HepG2 (cell line): ENCODE measurements at regions not wholly inside any gene's neighbourhood (a gene's known extent, or its start where the extent isn't known, plus 50 kb on each side); places are given as distances from the start of the nearest gene placed in this dataset.

ENCODE experiments used
- ATAC-seq: fragments of 200-7000 bp; cut with Tn5 transposase; 3 replicates; pipeline ENCODE4 v1.9.1; 2020; ENCODE audit warnings: mild to moderate bottlenecking, moderate library complexity
- BruUV-seq: library from RNA; stranded (reverse); fragments of 400-500 nt; replicated peaks from 2 replicates; lab custom pipeline; 2021; lab: Mats Ljungman, UMichigan
- CTCF ChIA-PET: fragments of 300-600 bp; formaldehyde crosslinking; extraction: SDS; loops from one replicate; lab custom pipeline; 2021; ENCODE audit warnings: low total read pairs, inconsistent platforms, low intra/inter-chr PET ratio; lab: Yijun Ruan, JAX
- POLR2A ChIA-PET: fragments of 350-600 bp; sonication (Branson Sonifier 250); formaldehyde crosslinking; loops from one replicate; lab custom pipeline; 2020; ENCODE audit warnings: antibody characterized with exemption, inconsistent platforms; lab: Yijun Ruan, JAX
- DNase-seq: peaks from one replicate; pipeline ENCODE4 v3.0.0-alpha.2; 2015; ENCODE audit warnings: low spot score
- FAIRE-seq: peaks from 3 replicates; lab custom pipeline; 2011; peaks lifted over from hg19 to GRCh38; lab: Jason Lieb, UNC
- H2AFZ ChIP-seq: one replicate; pipeline ENCODE4 v1.6.1; 2011; ENCODE audit warnings: low read length, inconsistent platforms
- H3K27ac ChIP-seq: fragments of 300-600 bp; 3 replicates; pipeline ENCODE4 v1.8.0; 2011; ENCODE audit warnings: mixed run types, mild to moderate bottlenecking, mixed read lengths, low read length, inconsistent platforms; ENCODE audit not compliant: insufficient read depth; ENCODE audit errors: extremely low read length
- H3K27me3 ChIP-seq, 2 experiments: fragments of 200-600 bp in 1 of 2; 2 replicates in 1 of 2; 3 replicates in 1 of 2; pipeline versions ENCODE4 v1.6.0 to v1.8.0; 2011; ENCODE audit warnings: low read length in 2 of 2, mild to moderate bottlenecking in 2 of 2, moderate library complexity in 2 of 2, inconsistent platforms in 1 of 2; ENCODE audit not compliant: insufficient read depth in 2 of 2, control insufficient read depth in 1 of 2
- H3K36me3 ChIP-seq, 2 experiments: fragments of 200-600 bp in 1 of 2; replicated peaks in 1 of 2; 2 replicates in 1 of 2; 3 replicates in 1 of 2; pipeline versions ENCODE4 v1.5.1 to v1.8.0; 2011; ENCODE audit warnings: low read length in 2 of 2, inconsistent platforms in 1 of 2; ENCODE audit not compliant: insufficient read depth in 2 of 2, control insufficient read depth in 1 of 2
- H3K4me1 ChIP-seq: 2 replicates; pipeline ENCODE4 v1.5.1; 2012; ENCODE audit warnings: low read length, inconsistent platforms; ENCODE audit not compliant: insufficient read depth
- H3K4me2 ChIP-seq: 2 replicates; pipeline ENCODE4 v1.6.0; 2011; ENCODE audit warnings: low read depth, low read length, inconsistent platforms
- H3K4me3 ChIP-seq, 3 experiments: fragments of 200-600 bp in 1 of 3; sonication (generic), shearing (Covaris generic) in 1 of 3; replicated peaks in 1 of 3; 2 replicates each; pipeline ENCODE4 v1.5.1; 2011 to 2016; ENCODE audit warnings: low read length in 3 of 3, inconsistent platforms in 2 of 3, low read depth in 2 of 3, mild to moderate bottlenecking in 2 of 3, control low read depth in 1 of 3, mixed read lengths in 1 of 3; ENCODE audit not compliant: insufficient read depth in 1 of 3
- H3K79me2 ChIP-seq: one replicate; pipeline ENCODE4 v1.6.1; 2011; ENCODE audit warnings: low read length, inconsistent platforms; ENCODE audit not compliant: insufficient read depth
- H3K9ac ChIP-seq: 2 replicates; pipeline ENCODE4 v1.6.0; 2011; ENCODE audit warnings: mild to moderate bottlenecking, low read depth, low read length, inconsistent platforms; ENCODE audit not compliant: insufficient read depth
- H3K9me3 ChIP-seq: 2 replicates; pipeline ENCODE4 v1.5.1; 2012; ENCODE audit warnings: mild to moderate bottlenecking, low read length
- H4K20me1 ChIP-seq: 2 replicates; pipeline ENCODE4 v1.6.0; 2011; ENCODE audit warnings: inconsistent platforms, mild to moderate bottlenecking, low read length, moderate library complexity; ENCODE audit not compliant: insufficient read depth
- FOXA1 ChIP-seq, 2 experiments: fragments of 450-650 bp in 1 of 2; sonication (generic) in 1 of 2; formaldehyde crosslinking in 1 of 2; IDR thresholded peaks; 2 replicates each; pipeline versions ENCODE4 v1.4.0 to v1.6.1; 2016 to 2020; ENCODE audit warnings: missing genetic modification reagents in 1 of 2
- GABPA ChIP-seq, 2 experiments: IDR thresholded peaks; 2 replicates each; pipeline ENCODE4 v1.6.1; 2011 to 2016; ENCODE audit warnings: low read depth in 2 of 2, low read length in 1 of 2, missing biosample characterization in 1 of 2, missing genetic modification characterization in 1 of 2
- GLMP ChIP-seq: sonication (generic); formaldehyde crosslinking; IDR thresholded peaks from 2 replicates; pipeline ENCODE4 v1.9.0; 2021; ENCODE audit warnings: missing genetic modification reagents, mild to moderate bottlenecking, borderline replicate concordance
- HBP1 ChIP-seq: IDR thresholded peaks from 2 replicates; pipeline ENCODE4 v1.6.1; 2016; ENCODE audit warnings: low read depth, control low read depth
- NFIC ChIP-seq: IDR thresholded peaks from 2 replicates; pipeline ENCODE4 v1.6.1; 2012; ENCODE audit warnings: mild to moderate bottlenecking, low read length, inconsistent platforms
- SCMH1 ChIP-seq: sonication (generic); formaldehyde crosslinking; IDR thresholded peaks from 2 replicates; pipeline ENCODE4 v1.9.0; 2021; ENCODE audit warnings: missing genetic modification reagents, mild to moderate bottlenecking, borderline replicate concordance
- TBX2 ChIP-seq: sonication (generic); formaldehyde crosslinking; IDR thresholded peaks from 2 replicates; pipeline ENCODE4 v1.5.0; 2020; ENCODE audit warnings: missing genetic modification reagents, mild to moderate bottlenecking, borderline replicate concordance
- ZBTB1 ChIP-seq: sonication (generic); formaldehyde crosslinking; IDR thresholded peaks from 2 replicates; pipeline ENCODE4 v1.4.0; 2020; ENCODE audit warnings: missing genetic modification reagents, borderline replicate concordance
- ZNF329 ChIP-seq: sonication (generic); formaldehyde crosslinking; IDR thresholded peaks from 2 replicates; pipeline ENCODE4 v1.9.0; 2021; ENCODE audit warnings: low read depth, mild to moderate bottlenecking, missing genetic modification reagents
- ZNF367 ChIP-seq: sonication (generic); formaldehyde crosslinking; IDR thresholded peaks from 2 replicates; pipeline ENCODE4 v1.4.0; 2020; ENCODE audit warnings: missing genetic modification reagents, borderline replicate concordance
- ZNF562 ChIP-seq: sonication (generic); formaldehyde crosslinking; IDR thresholded peaks from 2 replicates; pipeline ENCODE4 v1.8.0; 2022; ENCODE audit warnings: missing genetic modification reagents, borderline replicate concordance
- ZNF766 ChIP-seq: sonication (generic); formaldehyde crosslinking; IDR thresholded peaks from 2 replicates; pipeline ENCODE4 v1.5.0; 2020; ENCODE audit warnings: missing genetic modification reagents, borderline replicate concordance
- ZNF768 ChIP-seq: sonication (generic); formaldehyde crosslinking; IDR thresholded peaks from 2 replicates; pipeline ENCODE4 v1.4.0; 2020; ENCODE audit warnings: missing genetic modification reagents
- ZNF790 ChIP-seq: sonication (generic); formaldehyde crosslinking; IDR thresholded peaks from 2 replicates; pipeline ENCODE4 v1.8.0; 2022; ENCODE audit warnings: missing genetic modification reagents, mild to moderate bottlenecking, borderline replicate concordance
- ZNF792 ChIP-seq: IDR thresholded peaks from 2 replicates; pipeline ENCODE4 v1.6.1; 2016
- ZNF83 ChIP-seq: sonication (generic); formaldehyde crosslinking; IDR thresholded peaks from 2 replicates; pipeline ENCODE4 v1.4.0; 2020; ENCODE audit warnings: missing genetic modification reagents, mild to moderate bottlenecking, borderline replicate concordance
- ZXDC ChIP-seq: sonication (generic); formaldehyde crosslinking; IDR thresholded peaks from 2 replicates; pipeline ENCODE4 v1.5.0; 2020; ENCODE audit warnings: mild to moderate bottlenecking, missing genetic modification reagents
- WGBS: methylation state at CpG from one replicate; pipeline ENCODE4 v1.1.6; 2017; ENCODE audit warnings: low lambda C conversion rate; 5-methylcytosine and 5-hydroxymethylcytosine counted together
- in situ Hi-C: cut with HindIII; loops from 2 replicates; pipeline ENCODE4 v1.10.0; 2017; ENCODE audit warnings: low pct_unique_long_range_greater_than_20kb; ENCODE audit not compliant: extremely low pct_ligation_motif_present
- intact Hi-C: fragments of 100-400 bp; cut with micrococcal nuclease; formaldehyde crosslinking; loops from one replicate; pipeline ENCODE4 v1.10.0; 2022; ENCODE audit not compliant: unreplicated experiment

- TF ChIP-seq FOXA1 (IDR thresholded peaks at IDR 0.05) = no peak
- no peak for TF ChIP-seq FOXA1 (CRISPR knock-in tag; IDR thresholded peaks at IDR 0.05)
- TF ChIP-seq GLMP (CRISPR knock-in tag) = no peak
- TF ChIP-seq ZNF329 (CRISPR knock-in tag) = no peak
- no peak for TF ChIP-seq ZXDC (CRISPR knock-in tag)
- no peak for TF ChIP-seq ZBTB1 (CRISPR knock-in tag)
- TF ChIP-seq ZNF367 (CRISPR knock-in tag) = no peak
- TF ChIP-seq ZNF83 (CRISPR knock-in tag) = no peak
- no peak for TF ChIP-seq NFIC
- no peak for TF ChIP-seq SCMH1 (CRISPR knock-in tag)
Measured at GRCh38 chr11:27860811-27861210, 160.6 kb upstream of the BDNF start (continued).

GRCh38 chr11:27858866-27859265 is 158.6 kb upstream of the BDNF start:
- H3K9ac ChIP-seq = no peak overlapping the region
- no peak for DNase-seq
- intact Hi-C loops = no loop called here
- POLR2A ChIA-PET = no interaction called here
- TF ChIP-seq GABPA (IDR thresholded peaks at IDR 0.05; ENCODE audit: low read depth, low read length) = no peak
- TF ChIP-seq GABPA (CRISPR knock-in tag; IDR thresholded peaks at IDR 0.05; ENCODE audit: low read depth) = no peak
- no peak for TF ChIP-seq HBP1 (CRISPR knock-in tag)
- no peak for TF ChIP-seq ZNF790 (CRISPR knock-in tag)
- TF ChIP-seq ZNF562 = no peak
- TF ChIP-seq ZNF766 = no peak
- TF ChIP-seq ZNF792 (CRISPR knock-in tag) = no peak
- no peak for TF ChIP-seq TBX2 (CRISPR knock-in tag)
- no peak for TF ChIP-seq ZNF768 (CRISPR knock-in tag)
- TF ChIP-seq, all 625 proteins: peak for 0
- Histone ChIP-seq H3K4me1 (no peaks in the 10 kb centered on the region), H4K20me1 (no peaks in the 10 kb centered on the region), H3K9me3 (no peaks in the 10 kb centered on the region), H3K79me2 (no peaks in the 10 kb centered on the region), H3K27me3 (peaks cover 0 to 2% of the 10 kb centered on the region in 2 experiments; a peak in 2 of 5 replicates), H3K4me3 (no peak overlapping the region), H3K4me2 (no peak overlapping the region), H3K36me3 (no peaks in the 10 kb centered on the region), H3K27ac (no peak overlapping the region), H2AFZ (no peak overlapping the region)
- in situ Hi-C loops = no loop called here
- WGBS = 3% methylated on average over 3 of the region's 3 CpGs
- BruUV-seq = no TSS peak
- FAIRE-seq (no peak), ATAC-seq (no peak)
- CTCF ChIA-PET = no interaction called here
